Stimulated activated CD4-positive, alpha-beta T cell treated with anti-CD3 and anti-CD28 coated beads, Interleukin-1b, Interleukin-23, amount 100 ng/mL, for 4 hours (primary cell): ENCODE measurements at regions not wholly inside any gene's neighbourhood (a gene's known extent, or its start where the extent isn't known, plus 50 kb on each side); places are given as distances from the start of the nearest gene placed in this dataset.

ENCODE experiments used
- DNase-seq, 2 donors: peaks; one replicate each; pipeline ENCODE4 v3.0.0-alpha.2; 2020; ENCODE audit warnings: low read depth in 2 of 2

GRCh38 chr5:68924481-68925145 is 169.2 kb upstream of the SLC30A5 start:
- DNase-seq, result no peak

DNA sequence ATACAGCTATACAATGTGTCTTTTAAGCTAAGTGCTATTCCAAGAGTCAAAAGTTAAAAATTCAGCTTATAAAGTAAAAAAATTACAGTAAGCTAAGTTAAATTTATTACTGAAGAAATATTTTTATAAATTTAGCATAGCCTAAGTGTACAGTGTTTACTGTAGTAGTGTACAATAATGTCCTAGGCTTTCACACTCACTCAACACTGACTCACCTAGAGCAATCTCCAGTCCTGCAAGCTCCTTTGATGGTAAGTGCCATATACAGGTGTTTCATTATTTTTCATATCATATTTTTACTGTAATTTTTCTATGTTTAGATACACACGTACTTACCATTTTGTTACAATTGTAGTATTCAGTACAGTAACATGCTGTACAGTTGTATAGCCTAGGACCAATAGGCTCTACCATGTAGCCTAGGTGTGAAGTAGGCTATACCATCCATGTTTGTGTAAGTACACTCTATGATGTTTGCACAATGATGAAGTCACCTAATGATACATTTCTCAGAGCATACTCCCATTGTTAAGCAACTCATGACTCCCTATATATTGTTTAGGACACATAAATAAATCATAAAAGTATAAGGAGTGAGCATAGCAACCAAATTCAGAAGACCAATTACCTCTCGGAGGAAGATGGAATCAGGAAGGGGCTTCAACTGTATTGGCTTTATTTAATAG is 165.1 kb upstream of the SLC30A5 start:
- DNase-seq, result no peak

DNA sequence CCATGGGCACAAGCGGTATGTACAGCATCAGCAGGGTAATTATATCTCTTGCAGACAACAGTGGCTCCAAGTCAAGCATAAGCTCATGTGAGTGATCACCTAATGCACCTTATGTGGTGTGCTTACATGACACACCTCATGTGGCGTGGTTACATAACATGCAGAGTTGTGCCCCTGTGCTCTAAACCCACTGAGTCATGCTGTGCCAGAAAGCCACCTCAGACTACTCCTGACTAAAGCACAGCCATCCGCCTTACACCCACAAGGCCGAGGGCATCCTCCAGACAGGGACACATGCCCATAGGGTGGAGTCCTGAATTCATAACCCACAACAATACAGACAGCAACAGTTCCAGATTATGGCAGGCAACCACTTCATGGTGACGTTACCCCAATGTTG is 163.7 kb upstream of the SLC30A5 start:
- no peak for DNase-seq

DNA sequence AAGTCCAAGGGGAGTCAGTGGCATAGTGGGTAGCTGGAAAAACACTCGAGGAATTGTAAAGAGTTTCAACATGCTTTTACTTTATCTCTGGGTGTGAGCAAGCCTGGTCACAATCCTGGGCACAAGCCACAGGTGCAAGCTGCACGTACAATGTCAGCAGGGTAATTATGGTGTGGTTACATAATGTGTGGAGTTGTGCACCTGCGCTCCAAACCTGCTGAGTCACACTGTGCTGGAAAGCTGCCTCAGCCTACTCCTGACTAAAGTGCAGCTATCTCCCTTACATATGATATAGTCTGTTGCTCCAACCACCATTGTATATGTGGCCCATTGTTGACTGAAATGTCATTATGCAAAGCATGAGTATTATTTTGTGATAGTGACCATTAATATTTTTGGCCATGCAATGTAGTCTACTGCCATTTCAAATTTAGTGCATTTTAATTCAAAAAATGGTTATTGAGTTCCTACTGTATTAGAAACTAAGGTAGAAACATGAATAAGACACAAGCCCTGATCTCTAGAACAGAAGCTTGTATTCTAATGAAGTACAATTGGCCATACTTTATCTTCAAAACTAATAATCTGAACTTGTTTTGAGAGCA is 160.9 kb upstream of the SLC30A5 start:
- DNase-seq, result no peak

- no peak for DNase-seq
Observed at GRCh38 chr5:68942169-68942568, 151.6 kb upstream of the SLC30A5 start.

GRCh38 chr5:68946728-68947127 is 147.1 kb upstream of the SLC30A5 start:
- no peak for DNase-seq

DNA sequence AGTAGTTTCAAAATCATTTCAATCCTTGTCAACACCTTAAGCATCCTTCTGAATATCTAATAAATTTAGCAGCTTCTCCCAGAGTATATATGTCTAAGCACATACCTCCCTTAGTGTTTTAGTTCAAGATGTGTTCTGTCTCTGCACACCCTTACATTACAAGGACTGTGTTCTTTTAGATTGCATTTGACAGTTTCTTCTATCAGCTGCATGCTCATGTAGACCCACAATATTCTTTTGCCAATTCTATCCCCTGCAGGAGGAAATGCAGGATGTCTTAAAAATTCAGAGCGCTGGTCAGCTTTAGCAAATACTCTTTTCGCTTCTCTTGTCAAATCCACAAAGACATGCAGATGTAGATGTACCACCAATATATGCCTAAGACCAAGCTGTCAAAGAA is 145.8 kb upstream of the SLC30A5 start:
- DNase-seq, result no peak

- no peak for DNase-seq
Observed at GRCh38 chr5:68949256-68949655, 144.6 kb upstream of the SLC30A5 start.

- DNase-seq, result no peak
Observed at GRCh38 chr5:68949711-68950110, 144.1 kb upstream of the SLC30A5 start.

DNA sequence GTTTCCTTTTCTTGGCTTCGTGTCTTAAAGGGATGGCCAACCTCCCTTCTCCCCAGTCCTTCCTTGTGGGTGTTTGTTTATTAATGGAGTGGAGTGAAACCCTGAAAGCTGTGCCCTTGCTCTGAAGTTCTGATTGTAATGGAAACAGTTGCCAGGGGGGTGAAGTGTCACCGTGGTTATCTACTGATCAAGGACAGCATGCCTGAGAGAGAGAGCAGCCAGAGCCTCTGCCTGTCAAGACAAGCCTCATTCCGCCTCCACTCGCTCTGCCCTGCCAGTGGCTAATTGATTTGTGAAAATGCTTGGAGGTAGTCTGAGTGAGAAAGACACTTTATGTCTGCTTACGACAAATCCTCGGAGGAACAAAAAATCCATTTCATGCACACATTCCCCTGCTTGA is 143.7 kb upstream of the SLC30A5 start:
- DNase-seq, result no peak

- DNase-seq, result no peak
Observed at GRCh38 chr5:68950930-68951329, 142.9 kb upstream of the SLC30A5 start.

GRCh38 chr5:68953231-68953874 is 140.5 kb upstream of the SLC30A5 start:
- no peak for DNase-seq

DNA sequence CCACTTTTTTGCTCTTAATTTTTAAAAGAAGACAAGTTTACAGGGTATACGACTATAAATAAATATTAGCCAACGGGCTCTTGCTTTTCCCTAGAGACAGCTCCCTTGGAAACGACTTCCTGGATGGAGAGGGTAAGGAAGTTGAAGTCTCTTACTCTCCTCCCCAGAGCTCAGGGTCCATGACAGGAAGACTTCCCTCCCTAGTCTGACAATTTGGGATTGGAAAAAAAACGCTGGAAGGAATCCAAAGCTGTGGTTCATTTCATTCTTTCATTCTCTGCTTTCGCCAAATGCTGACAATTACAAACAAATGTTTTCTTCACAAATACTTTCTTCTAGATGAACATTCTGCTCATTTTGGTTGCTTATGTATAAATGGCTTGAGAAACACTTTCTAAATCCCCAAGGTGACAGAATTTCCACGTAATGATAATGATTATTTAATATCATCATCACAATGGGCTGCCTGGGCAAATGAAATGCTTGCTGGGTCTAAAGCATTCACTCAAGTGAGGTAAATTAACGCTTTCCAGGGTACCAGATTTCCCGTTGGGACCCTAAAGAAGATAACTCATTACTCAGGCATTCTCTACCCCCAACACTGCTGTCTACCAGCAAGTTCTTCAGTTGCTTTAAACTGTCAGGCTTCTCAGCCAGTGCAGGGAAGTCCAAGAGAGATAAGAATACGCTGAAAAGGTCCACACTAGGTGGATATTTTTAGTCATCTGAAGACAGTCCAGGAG is 139.8 kb upstream of the SLC30A5 start:
- no peak for DNase-seq

GRCh38 chr5:68954618-68954910 is 139.2 kb upstream of the SLC30A5 start:
- DNase-seq, result no peak

- no peak for DNase-seq
Observed at GRCh38 chr5:68957591-68957990, 136.2 kb upstream of the SLC30A5 start.

DNA sequence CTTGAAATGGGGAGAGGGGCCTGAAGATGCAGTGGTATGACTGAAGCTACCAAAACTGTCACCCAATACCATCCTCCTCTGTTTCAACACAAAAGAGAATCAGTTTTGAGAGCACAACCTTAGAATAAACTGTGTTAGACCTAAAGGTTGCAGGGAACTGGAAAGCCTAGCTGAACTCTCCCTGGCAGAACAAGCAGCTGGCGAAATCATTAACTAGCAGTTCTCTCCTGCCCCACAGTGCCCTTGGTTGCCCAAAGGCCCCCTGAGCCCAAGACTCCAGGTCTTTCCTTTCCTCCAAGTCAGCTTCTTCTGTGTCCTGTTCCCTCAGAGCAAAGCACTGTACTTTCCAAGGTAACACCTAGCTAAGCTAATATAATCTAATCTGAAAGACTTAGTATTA is 135.4 kb upstream of the SLC30A5 start:
- no peak for DNase-seq

DNA sequence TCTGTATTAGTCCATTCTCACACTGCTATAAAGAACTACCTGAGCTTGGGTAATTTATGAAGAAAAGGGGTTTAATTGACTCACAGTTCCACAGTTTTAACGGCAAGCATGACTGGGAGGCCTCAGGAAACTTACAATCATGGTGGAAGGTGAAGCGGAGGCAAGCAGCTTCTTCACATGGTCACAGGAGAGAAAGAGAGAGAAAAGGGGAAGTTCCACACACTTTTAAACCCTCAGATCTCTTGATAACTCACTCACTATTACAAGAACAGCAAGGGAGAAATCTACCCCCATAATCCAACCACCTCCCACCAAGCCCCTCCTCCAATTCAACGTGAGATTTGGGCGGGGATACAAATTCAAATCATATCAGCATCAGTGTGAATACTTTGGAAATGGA is 133.4 kb upstream of the SLC30A5 start:
- no peak for DNase-seq

DNA sequence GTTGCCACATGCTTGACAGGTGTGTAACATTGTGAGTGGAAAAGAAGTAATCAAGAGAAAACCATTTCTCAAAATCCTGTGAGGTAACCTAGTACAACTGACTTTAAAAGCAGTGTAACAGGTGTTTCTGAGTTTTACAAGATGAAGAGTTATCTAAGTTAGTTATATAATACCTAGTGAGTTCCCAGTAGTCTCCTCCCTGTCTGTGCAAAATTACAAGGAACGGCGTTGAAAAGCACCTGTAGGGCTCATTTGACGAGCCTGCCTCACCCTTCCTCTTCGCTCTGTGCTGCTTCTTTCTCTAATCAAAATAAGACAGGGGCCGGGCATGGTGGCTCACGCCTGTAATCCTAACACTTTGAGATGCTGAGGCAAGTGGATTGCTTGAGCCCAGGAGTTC is 132.9 kb upstream of the SLC30A5 start:
- DNase-seq, result no peak

- no peak for DNase-seq
Observed at GRCh38 chr5:68961762-68962161, 132.1 kb upstream of the SLC30A5 start.

- no peak for DNase-seq
Observed at GRCh38 chr5:68962757-68963484, 130.9 kb upstream of the SLC30A5 start.

DNA sequence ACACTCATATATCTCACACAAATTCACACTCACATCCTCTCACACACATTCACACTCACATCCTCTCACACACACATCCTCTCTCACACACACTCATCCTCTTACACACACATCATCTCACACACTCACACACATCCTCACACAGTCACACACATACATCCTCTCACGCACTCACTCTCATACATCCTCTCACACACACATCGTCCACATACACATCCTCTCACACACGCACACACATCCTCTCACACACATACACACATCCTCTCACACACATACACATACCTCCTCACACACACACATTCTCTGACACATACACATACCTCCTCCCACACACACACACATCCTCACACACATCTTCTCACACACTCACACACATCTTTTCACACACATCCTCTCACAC is 129.1 kb upstream of the SLC30A5 start:
- no peak for DNase-seq

- DNase-seq, result no peak
Observed at GRCh38 chr5:68965926-68966325, 127.9 kb upstream of the SLC30A5 start.
